ENCODE measurements at regions not wholly inside any gene's neighbourhood (a gene's known extent, or its start where the extent isn't known, plus 50 kb on each side); places are given as distances from the start of the nearest gene placed in this dataset.

DNA sequence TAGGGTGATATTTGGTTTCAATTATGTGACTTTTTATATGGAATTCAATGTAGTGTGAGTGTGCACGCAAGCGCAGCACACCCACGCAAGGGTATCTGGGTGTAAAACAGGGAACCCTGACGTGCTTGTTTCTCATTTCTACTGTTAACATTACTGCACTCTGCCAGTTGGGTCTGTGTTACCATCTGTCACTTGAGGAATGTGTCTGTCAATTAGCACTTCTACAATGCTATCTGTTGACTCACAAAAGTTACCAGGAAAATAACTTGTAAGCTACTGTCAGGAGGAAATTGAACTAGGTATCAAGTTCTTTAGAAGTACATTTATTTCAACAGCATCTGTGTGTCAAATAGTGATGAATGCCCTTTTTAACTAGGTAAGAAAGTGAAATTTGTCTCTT lies 695.5 kb upstream of the LRFN5 start:
- no peak for DNase-seq (ENCODE audit: low read depth in 2 of 2)

DNA sequence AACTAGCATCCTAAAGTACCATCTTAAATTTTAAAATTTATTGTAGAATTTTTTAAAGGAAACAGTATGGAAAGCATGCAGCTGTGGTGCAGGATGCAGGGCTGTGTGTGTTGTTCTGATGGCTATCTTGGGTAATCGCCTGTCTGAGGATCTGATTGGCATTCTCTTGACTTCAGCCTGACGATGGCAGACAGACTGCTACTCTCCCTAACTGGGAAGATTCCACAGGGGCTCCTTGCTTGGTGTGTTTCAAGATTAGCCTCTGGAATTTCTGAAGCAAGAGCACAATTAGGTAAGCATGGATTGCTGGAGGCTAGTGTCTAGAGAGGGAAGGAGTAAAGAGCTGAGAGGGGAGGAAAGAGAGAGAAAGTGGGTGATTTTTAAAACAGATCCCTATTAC lies 696.8 kb upstream of the LRFN5 start:
- DNase-seq (ENCODE audit: low read depth in 2 of 2), result no peak

DNA sequence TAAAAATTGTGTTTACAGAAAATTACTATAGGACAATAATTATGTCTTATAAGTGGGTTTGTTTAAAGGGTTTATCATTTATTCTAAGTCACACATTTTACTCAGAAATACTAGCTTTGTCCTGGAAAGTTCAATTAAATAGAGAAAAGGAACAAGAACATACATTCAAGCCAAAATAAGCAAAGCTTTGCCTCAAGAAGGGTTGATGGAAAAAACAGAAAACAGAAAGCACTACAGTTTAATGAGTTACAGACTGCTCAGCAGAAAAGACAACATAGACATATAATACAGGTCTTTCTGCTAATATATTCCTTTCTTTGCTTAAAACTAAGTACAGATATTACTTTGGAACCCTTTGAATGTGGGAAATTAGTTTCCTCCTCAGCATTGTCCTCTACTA lies 703.0 kb upstream of the LRFN5 start:
- DNase-seq (ENCODE audit: low read depth in 2 of 2), result no peak

- no peak for DNase-seq (ENCODE audit: low read depth in 2 of 2)
Measured at GRCh38 chr14:40899435-40899834, 707.2 kb upstream of the LRFN5 start.

DNA sequence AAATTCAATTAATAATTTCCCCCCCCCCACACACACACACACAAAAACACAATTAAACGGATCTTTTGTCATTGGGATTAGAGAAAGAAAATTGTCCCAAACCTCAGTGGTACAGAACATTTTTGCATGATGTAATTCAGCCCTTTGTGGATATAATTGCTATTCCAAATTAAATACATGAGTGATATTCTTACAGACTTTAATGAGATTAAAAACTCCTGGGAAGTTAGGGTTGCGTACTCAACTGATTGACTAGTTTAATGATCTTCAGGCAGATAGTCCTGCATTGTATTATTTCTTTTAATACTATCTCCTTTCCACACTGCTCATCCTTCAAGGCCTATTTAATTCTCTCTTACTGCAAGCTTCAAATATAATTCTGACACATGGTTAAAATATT lies 711.8 kb upstream of the LRFN5 start:
- DNase-seq (ENCODE audit: low read depth in 2 of 2), result no peak

DNA sequence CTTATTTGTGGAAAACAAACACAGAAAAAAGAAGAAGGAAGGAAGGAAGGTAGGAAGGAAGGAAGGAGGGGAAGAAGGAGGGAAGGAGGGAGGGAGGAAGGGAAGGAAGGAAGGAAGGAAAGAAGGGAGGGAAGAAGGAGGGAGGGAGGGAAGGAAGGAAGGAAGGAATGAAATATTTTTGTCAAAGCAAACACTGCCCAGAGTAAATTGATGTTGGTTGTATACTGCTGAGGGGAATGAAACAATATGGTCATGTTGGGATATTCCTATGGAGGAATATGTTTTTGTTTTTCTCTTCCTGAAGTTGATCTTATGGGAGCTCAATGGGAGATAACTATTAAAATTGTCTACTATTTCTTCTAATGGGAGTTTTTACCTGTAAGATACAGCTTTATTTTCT lies 717.5 kb upstream of the LRFN5 start:
- no peak for DNase-seq (ENCODE audit: low read depth in 2 of 2)

DNA sequence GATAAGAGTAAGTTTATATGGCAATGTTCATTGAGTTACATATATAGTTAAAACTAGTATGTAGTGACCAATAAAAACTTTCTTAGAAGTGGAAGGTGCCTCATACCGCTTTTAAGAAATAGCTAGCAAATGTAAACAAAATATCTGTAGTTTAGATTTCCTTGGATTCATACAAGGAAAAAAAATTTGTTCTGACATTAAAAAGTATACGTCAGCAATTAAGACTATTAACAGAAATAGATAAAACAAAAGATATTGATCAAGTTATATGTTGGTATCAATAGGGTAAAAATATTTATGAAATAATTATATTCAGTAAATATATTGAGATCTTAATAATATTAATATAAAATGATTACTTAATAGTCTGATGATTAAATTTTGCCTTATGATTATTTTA lies 718.8 kb upstream of the LRFN5 start:
- no peak for DNase-seq (ENCODE audit: low read depth in 2 of 2)

DNA sequence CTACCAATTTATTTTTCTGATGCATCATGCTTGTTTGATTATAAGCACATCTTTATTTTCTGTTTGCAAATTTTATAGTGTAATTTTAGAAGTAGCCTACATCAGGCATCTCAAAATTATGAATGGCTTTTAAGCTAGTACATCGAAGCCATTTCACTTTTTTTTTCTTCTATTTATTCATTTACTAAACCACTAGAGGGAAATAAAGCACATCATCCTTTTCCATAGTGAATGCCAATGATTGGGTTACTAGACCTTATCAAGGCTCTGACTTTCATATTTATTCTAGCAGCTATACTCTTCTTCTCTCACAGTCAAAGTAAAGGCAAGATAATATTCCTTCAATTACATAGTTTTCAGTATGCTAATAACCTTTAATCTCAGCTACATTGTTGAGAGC lies 736.4 kb upstream of the LRFN5 start:
- no peak for DNase-seq (ENCODE audit: low read depth in 2 of 2)

DNA sequence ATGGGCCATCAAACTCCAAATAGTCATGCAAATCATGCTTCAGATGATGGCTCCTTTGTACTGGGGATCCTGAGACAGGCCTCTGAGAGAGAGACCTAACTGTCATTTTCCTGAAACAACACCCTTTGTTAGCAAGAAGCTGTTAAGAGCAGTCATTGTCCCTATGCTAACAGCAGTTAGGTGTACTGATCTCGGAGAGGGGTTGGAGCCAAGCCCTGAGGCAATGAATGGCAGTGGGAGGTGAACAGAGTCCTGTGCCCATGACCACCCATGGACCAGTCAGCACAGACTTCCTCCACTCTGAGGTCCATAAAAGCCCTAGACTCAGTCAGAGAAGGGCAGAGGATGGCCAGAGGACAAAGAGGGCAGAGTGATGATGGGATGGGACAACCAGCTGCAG lies 747.6 kb upstream of the LRFN5 start:
- DNase-seq (ENCODE audit: low read depth in 2 of 2), result no peak

- no peak for DNase-seq (ENCODE audit: low read depth in 2 of 2)
Measured at GRCh38 chr14:40855343-40855742, 751.3 kb upstream of the LRFN5 start.

GRCh38 chr14:40850191-40850590 lies 756.5 kb upstream of the LRFN5 start:
- no peak for DNase-seq (ENCODE audit: low read depth in 2 of 2)

DNA sequence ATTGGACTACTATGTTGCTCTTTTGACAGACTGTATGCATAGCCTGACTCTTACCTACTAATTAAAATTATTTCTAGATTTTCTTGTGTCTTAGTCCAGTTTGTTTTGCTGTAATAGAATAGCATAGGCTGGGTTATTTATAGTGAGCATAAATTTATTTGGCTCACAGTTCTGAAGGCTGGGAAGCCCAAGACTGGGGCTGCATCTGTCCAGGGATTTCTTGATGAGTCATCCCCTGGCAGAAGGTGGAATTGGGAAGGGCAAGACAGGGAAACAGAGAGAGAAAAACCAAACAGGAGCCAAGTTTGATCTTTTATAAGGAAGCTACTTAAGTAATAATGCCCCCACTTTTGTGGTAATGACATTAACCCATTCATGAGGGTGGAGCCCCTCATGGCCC lies 759.2 kb upstream of the LRFN5 start:
- no peak for DNase-seq (ENCODE audit: low read depth in 2 of 2)

GRCh38 chr14:40842816-40843215 lies 763.9 kb upstream of the LRFN5 start:
- DNase-seq (ENCODE audit: low read depth in 2 of 2), result no peak

- no peak for DNase-seq (ENCODE audit: low read depth in 2 of 2)
Measured at GRCh38 chr14:40841886-40842285, 764.8 kb upstream of the LRFN5 start.

- DNase-seq (ENCODE audit: low read depth in 2 of 2), result no peak
Measured at GRCh38 chr14:40838601-40839000, 768.1 kb upstream of the LRFN5 start.

DNA sequence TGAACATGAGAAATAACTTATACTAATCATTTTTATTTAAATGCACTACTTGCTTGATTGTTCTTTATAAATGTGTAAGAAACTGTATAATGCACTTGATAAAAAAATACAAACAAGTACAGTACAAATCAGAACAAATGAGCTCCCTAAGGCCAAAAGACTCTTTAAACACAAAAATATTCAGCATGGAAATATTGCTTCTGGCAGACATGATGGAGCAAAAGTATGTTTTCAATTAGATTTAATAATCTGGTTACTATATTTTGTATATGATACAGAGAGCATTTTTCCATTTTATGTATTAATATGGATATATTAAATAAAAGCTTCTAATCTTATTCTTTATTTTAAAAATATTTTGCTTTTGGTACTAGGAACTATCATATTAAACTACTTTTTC lies 800.2 kb upstream of the LRFN5 start:
- no peak for DNase-seq (ENCODE audit: low read depth in 2 of 2)

DNA sequence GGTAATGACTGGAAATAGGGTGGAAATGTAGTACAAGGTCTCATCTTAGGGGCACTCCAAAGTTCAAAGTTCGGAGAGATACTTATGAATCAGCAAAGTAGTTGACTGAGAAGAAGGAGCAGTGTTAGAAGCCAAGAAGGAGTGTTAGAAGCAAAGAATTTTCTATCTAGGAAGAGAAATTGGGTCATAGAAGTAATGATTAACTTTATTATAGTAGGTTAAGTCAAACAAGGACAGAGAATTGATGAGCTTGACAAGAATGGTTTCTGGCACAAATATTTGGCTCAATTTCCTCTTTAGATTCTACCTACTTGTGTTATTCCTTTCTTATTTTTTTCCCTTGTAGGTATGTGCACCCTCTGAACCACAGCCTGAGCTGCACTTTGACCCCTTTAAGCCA lies 810.5 kb upstream of the LRFN5 start:
- DNase-seq (ENCODE audit: low read depth in 2 of 2), result no peak

DNA sequence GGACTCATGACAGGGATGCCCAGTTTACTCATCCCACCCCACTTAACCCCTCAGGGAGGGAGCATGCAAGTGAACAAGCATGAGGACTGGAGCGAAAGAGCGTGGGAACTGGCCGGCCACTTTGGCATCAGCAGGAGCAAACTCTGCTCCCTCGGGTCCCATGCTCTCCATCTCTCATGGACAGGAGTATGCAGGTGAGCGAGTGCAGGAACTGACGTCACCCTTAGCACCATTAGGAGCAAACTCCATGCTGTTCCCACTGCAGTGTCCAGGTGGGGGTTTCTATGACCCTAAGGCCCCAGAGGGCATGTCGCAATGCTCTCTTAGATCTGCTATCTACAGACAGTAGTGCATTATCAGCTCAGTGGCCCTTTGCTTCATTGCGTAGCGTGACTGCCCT lies 821.8 kb upstream of the LRFN5 start:
- no peak for DNase-seq (ENCODE audit: low read depth in 2 of 2)

- DNase-seq (ENCODE audit: low read depth in 2 of 2), result no peak
Measured at GRCh38 chr14:40762685-40763084, 844.0 kb upstream of the LRFN5 start.

DNA sequence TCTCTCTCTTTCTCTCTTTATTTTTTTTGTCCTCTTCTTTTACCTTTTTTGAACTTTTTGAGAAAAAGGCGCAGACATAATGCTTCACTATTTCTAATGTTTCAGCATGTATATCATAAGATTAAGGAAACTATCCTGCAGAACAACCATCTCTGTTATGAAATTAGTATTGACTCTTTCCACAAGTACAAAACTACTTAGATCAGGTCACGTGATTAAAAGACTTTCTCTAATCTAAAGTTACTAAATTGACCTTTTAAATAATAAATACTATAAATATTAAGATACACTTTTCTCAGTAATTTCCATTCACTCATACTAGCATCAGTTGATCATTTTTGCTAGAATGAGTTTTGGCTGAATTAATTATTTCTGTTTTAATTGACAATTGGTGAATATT lies 844.5 kb upstream of the LRFN5 start:
- no peak for DNase-seq (ENCODE audit: low read depth in 2 of 2)

DNA sequence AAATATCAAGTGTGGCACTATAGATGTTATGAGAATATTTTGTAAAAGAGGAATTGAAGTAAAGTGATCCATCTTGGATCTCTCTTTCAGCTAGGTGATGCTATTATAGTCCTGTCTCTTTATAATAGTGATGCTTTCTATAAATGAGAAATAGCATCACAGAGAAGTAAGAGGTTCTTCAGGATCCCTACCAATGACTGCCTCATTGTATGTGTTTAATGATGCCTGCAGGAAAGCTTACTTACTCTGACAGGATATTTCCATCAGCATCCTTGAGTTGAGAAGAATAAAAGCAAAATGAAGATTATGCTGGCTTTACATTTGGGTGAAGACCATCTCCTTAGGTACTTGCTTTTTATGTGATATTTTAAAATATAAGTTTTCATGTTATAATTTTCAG lies 846.0 kb upstream of the LRFN5 start:
- no peak for DNase-seq (ENCODE audit: low read depth in 2 of 2)

DNA sequence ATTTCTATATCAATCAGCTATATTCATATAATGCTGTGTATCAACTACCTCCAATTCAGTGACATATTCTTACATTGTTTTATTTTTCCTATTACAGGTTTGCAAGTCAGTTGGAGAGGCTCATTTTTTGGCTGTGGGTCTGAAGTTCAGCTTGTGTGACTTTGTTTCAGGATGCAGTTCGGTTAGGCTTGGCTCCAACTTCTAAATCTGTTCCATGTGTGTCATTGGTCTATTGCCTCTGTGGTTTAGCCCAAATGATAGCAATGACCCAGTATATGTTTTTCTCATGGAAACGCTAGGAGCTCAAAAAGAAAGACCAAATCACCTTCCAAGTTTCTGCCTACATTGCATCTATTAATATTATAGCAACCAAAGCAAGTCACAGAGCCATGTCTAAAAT lies 848.6 kb upstream of the LRFN5 start:
- no peak for DNase-seq (ENCODE audit: low read depth in 2 of 2)

DNA sequence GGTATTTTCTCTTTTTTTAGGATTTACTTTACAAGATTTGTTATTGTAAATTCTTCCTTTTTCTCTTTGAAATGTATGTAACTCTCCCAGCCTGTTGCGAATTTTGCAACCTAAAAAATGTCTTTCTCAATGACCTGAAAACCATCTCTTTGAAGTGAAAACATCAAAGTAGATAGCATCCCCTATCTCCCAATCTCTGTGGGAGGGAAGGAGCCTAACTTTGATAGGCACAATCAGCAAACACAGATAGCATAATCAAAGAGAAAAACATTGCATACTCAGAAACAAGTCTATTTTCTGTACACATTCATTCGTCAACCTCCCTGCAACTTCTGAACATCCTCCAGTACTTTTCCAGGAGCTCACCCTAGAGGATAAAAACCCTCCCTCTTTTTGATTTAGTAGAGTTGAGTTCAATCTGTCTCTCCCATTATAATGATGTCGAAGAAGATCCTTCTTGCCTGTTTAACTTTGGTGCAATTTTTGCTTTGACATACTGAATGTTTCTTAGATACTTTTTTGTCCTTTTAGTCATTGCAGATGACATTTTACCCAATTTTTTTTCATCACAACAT lies 849.2 kb upstream of the LRFN5 start:
- no peak for DNase-seq (ENCODE audit: low read depth in 2 of 2)

DNA sequence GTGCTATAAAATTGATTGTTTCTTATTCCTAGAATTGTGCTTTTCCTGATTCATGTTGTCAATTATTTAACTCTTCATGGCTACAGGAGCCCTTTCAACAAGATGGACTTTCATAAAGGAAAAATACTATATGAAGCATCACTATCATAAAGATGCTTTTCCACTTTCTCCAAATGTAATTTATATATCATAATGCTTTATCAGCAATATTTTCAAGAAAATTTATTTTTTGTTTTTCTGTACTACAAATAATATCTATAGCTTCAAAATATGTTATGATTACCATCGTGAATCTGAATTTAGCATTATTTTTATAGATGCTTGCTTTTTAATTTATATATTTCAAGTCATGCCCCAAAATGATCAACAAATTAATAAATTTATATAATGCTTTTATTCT lies 873.5 kb upstream of the LRFN5 start:
- DNase-seq (ENCODE audit: low read depth in 2 of 2), result no peak

GRCh38 chr14:40727107-40727506 lies 879.6 kb upstream of the LRFN5 start:
- DNase-seq (ENCODE audit: low read depth in 2 of 2), result no peak
